ENCODE measurements at regions not wholly inside any gene's neighbourhood (a gene's known extent, or its start where the extent isn't known, plus 50 kb on each side); places are given as distances from the start of the nearest gene placed in this dataset.

- Mint-ChIP-seq H3K9me3 (peaks cover 15% of the 10 kb centered on the region), H3K36me3 (no peaks in the 10 kb centered on the region), H3K4me3 (no peak overlapping the region), H3K27me3 (peaks cover 9% of the 10 kb centered on the region), H3K27ac (no peak overlapping the region), H3K4me1 (no peaks in the 10 kb centered on the region)
- no peak for DNase-seq
- POLR2A ChIA-PET = no interaction called here
- no peak for ATAC-seq (ENCODE audit: low read depth)
These were observed 243.0 kb downstream of the TMEM167A start for GRCh38 chr5:82834151-82834550.

- no peak overlapping the region for H3K4me3 Mint-ChIP-seq
These were observed 243.9 kb downstream of the TMEM167A start for GRCh38 chr5:82833277-82833676.

GRCh38 chr5:82832445-82832844, 244.7 kb downstream of the TMEM167A start:
- H3K9me3 Mint-ChIP-seq = peaks cover 15% of the 10 kb centered on the region
- no peak overlapping the region for H3K4me3 Mint-ChIP-seq
- H3K36me3 Mint-ChIP-seq = no peaks in the 10 kb centered on the region
- no peaks in the 10 kb centered on the region for H3K4me1 Mint-ChIP-seq
- DNase-seq (no peak), ATAC-seq (ENCODE audit: low read depth) (no peak)
- H3K27ac Mint-ChIP-seq = no peak overlapping the region
- POLR2A ChIA-PET = no interaction called here
- peaks cover 9% of the 10 kb centered on the region for H3K27me3 Mint-ChIP-seq

More at GRCh38 chr5:82833277-82833676, 243.9 kb downstream of the TMEM167A start:
- DNase-seq (no peak), ATAC-seq (ENCODE audit: low read depth) (no peak)
- POLR2A ChIA-PET = no interaction called here
- Mint-ChIP-seq H3K36me3 (no peaks in the 10 kb centered on the region), H3K9me3 (peaks cover 15% of the 10 kb centered on the region), H3K4me1 (no peaks in the 10 kb centered on the region), H3K27ac (no peak overlapping the region), H3K27me3 (peaks cover 9% of the 10 kb centered on the region)

GRCh38 chr5:82828211-82828610, 249.0 kb downstream of the TMEM167A start:
- no peaks in the 10 kb centered on the region for H3K36me3 Mint-ChIP-seq
- no peak overlapping the region for H3K27ac Mint-ChIP-seq
- ATAC-seq (ENCODE audit: low read depth) (no peak), DNase-seq (no peak)
- H3K9me3 Mint-ChIP-seq = no peaks in the 10 kb centered on the region
- no peaks in the 10 kb centered on the region for H3K4me1 Mint-ChIP-seq
- POLR2A ChIA-PET = no interaction called here
- no peak overlapping the region for H3K4me3 Mint-ChIP-seq
- peaks cover 5% of the 10 kb centered on the region for H3K27me3 Mint-ChIP-seq

- no peaks in the 10 kb centered on the region for H3K4me1 Mint-ChIP-seq
- no peak overlapping the region for H3K4me3 Mint-ChIP-seq
- H3K9me3 Mint-ChIP-seq = no peaks in the 10 kb centered on the region
- POLR2A ChIA-PET = no interaction called here
- no peak overlapping the region for H3K27ac Mint-ChIP-seq
- ATAC-seq (ENCODE audit: low read depth) (no peak), DNase-seq (no peak)
- H3K36me3 Mint-ChIP-seq = no peaks in the 10 kb centered on the region
- H3K27me3 Mint-ChIP-seq = peaks cover 5% of the 10 kb centered on the region
These were observed 249.5 kb downstream of the TMEM167A start for GRCh38 chr5:82827651-82828050.

GRCh38 chr5:82822634-82822927, 254.6 kb downstream of the TMEM167A start:
- POLR2A ChIA-PET = no interaction called here
- Mint-ChIP-seq H3K27me3 (no peaks in the 10 kb centered on the region), H3K4me1 (peaks cover 10% of the 10 kb centered on the region), H3K36me3 (peaks cover 2% of the 10 kb centered on the region), H3K9me3 (peaks cover 8% of the 10 kb centered on the region), H3K4me3 (no peak overlapping the region), H3K27ac (no peak overlapping the region)
- DNase-seq = no peak
- no peak for ATAC-seq (ENCODE audit: low read depth)

GRCh38 chr5:82821846-82822633, 255.2 kb downstream of the TMEM167A start:
- ATAC-seq (ENCODE audit: low read depth) (no peak), DNase-seq (no peak)
- no peaks in the 10 kb centered on the region for H3K27me3 Mint-ChIP-seq
- H3K27ac Mint-ChIP-seq = no peak overlapping the region
- POLR2A ChIA-PET = no interaction called here
- peaks cover 2% of the 10 kb centered on the region for H3K36me3 Mint-ChIP-seq
- peaks cover 8% of the 10 kb centered on the region for H3K9me3 Mint-ChIP-seq
- H3K4me1 Mint-ChIP-seq = peaks cover 10% of the 10 kb centered on the region
- H3K4me3 Mint-ChIP-seq = no peak overlapping the region

GRCh38 chr5:82820961-82821845, 256.0 kb downstream of the TMEM167A start:
- H3K36me3 Mint-ChIP-seq = peaks cover 2% of the 10 kb centered on the region
- POLR2A ChIA-PET = no interaction called here
- no peak for DNase-seq
- H3K4me3 Mint-ChIP-seq = peak overlapping the region; percentile 13
- H3K4me1 Mint-ChIP-seq = peaks cover 10% of the 10 kb centered on the region
- H3K27ac Mint-ChIP-seq = peak overlapping the region; percentile 34
- H3K27me3 Mint-ChIP-seq = no peaks in the 10 kb centered on the region
- ATAC-seq (ENCODE audit: low read depth) = no peak
- peaks cover 8% of the 10 kb centered on the region for H3K9me3 Mint-ChIP-seq

- Mint-ChIP-seq H3K4me1 (peaks cover 10% of the 10 kb centered on the region), H3K36me3 (peaks cover 2% of the 10 kb centered on the region), H3K9me3 (peaks cover 8% of the 10 kb centered on the region), H3K27me3 (no peaks in the 10 kb centered on the region), H3K27ac (no peak overlapping the region), H3K4me3 (no peak overlapping the region)
- DNase-seq (no peak), ATAC-seq (ENCODE audit: low read depth) (no peak)
- POLR2A ChIA-PET = no interaction called here
These were observed 257.0 kb downstream of the TMEM167A start for GRCh38 chr5:82820188-82820587.

GRCh38 chr5:82817897-82818676, 259.1 kb downstream of the TMEM167A start:
- H3K27ac Mint-ChIP-seq = no peak overlapping the region
- POLR2A ChIA-PET = no interaction called here
- H3K36me3 Mint-ChIP-seq = peaks cover 2% of the 10 kb centered on the region
- peaks cover 10% of the 10 kb centered on the region for H3K4me1 Mint-ChIP-seq
- H3K4me3 Mint-ChIP-seq = no peak overlapping the region
- H3K9me3 Mint-ChIP-seq = peaks cover 10% of the 10 kb centered on the region
- DNase-seq (no peak), ATAC-seq (ENCODE audit: low read depth) (no peak)
- H3K27me3 Mint-ChIP-seq = no peaks in the 10 kb centered on the region

- peaks cover 2% of the 10 kb centered on the region for H3K36me3 Mint-ChIP-seq
- no peak overlapping the region for H3K4me3 Mint-ChIP-seq
These were observed 260.3 kb downstream of the TMEM167A start for GRCh38 chr5:82816926-82817325.

GRCh38 chr5:82815871-82816270, 261.3 kb downstream of the TMEM167A start:
- DNase-seq (no peak), ATAC-seq (ENCODE audit: low read depth) (no peak)
- peaks cover 2% of the 10 kb centered on the region for H3K36me3 Mint-ChIP-seq
- H3K4me3 Mint-ChIP-seq = no peak overlapping the region
- peaks cover 11% of the 10 kb centered on the region for H3K9me3 Mint-ChIP-seq
- POLR2A ChIA-PET = no interaction called here
- no peak overlapping the region for H3K27ac Mint-ChIP-seq
- H3K27me3 Mint-ChIP-seq = no peaks in the 10 kb centered on the region
- peaks cover 8% of the 10 kb centered on the region for H3K4me1 Mint-ChIP-seq

More at GRCh38 chr5:82816926-82817325, 260.3 kb downstream of the TMEM167A start:
- no peaks in the 10 kb centered on the region for H3K27me3 Mint-ChIP-seq
- H3K4me1 Mint-ChIP-seq = peaks cover 9% of the 10 kb centered on the region
- ATAC-seq (ENCODE audit: low read depth) (no peak), DNase-seq (no peak)
- H3K27ac Mint-ChIP-seq = no peak overlapping the region
- H3K9me3 Mint-ChIP-seq = peaks cover 10% of the 10 kb centered on the region
- POLR2A ChIA-PET = no interaction called here

- POLR2A ChIA-PET = no interaction called here
- Mint-ChIP-seq H3K27me3 (no peaks in the 10 kb centered on the region), H3K9me3 (peaks cover 7% of the 10 kb centered on the region), H3K27ac (no peak overlapping the region), H3K4me1 (peaks cover 5% of the 10 kb centered on the region), H3K4me3 (no peak overlapping the region), H3K36me3 (peaks cover 2% of the 10 kb centered on the region)
- DNase-seq (no peak), ATAC-seq (ENCODE audit: low read depth) (no peak)
These were observed 263.3 kb downstream of the TMEM167A start for GRCh38 chr5:82813861-82814260.
